T-helper 2 cell treated with Interferon-gamma antibody and Interleukin-4, amounts not matched to agents 5 μg/mL and 100 μg/mL, for 36 hours (primary cell): ENCODE measurements at regions not wholly inside any gene's neighbourhood (a gene's known extent, or its start where the extent isn't known, plus 50 kb on each side); places are given as distances from the start of the nearest gene placed in this dataset.
"Not testable (repeated sequence)": the region's sequence is repeated elsewhere in the genome, so short reads cannot be mapped to it uniquely, and the experiment has no call there.

Source experiments
- DNase-seq: peaks from one replicate; pipeline ENCODE4 v3.0.0; 2021; ENCODE audit warnings: low spot score
- H3K27ac Mint-ChIP-seq: one replicate; pipeline ENCODE4 v1.8.0; 2021; ENCODE audit warnings: mild to moderate bottlenecking, mixed read lengths
- H3K27me3 Mint-ChIP-seq: one replicate; pipeline ENCODE4 v1.8.0; 2021; ENCODE audit warnings: low read depth, mixed read lengths
- H3K36me3 Mint-ChIP-seq: one replicate; pipeline ENCODE4 v1.8.0; 2021; ENCODE audit warnings: low read depth, mixed read lengths
- H3K4me1 Mint-ChIP-seq: one replicate; pipeline ENCODE4 v1.8.0; 2021; ENCODE audit warnings: low read depth, mixed read lengths
- H3K4me3 Mint-ChIP-seq: one replicate; pipeline ENCODE4 v1.8.0; 2022; ENCODE audit warnings: mild to moderate bottlenecking, moderate library complexity, mixed read lengths
- H3K9me3 Mint-ChIP-seq: one replicate; pipeline ENCODE4 v1.8.0; 2021; ENCODE audit warnings: mixed read lengths

DNA sequence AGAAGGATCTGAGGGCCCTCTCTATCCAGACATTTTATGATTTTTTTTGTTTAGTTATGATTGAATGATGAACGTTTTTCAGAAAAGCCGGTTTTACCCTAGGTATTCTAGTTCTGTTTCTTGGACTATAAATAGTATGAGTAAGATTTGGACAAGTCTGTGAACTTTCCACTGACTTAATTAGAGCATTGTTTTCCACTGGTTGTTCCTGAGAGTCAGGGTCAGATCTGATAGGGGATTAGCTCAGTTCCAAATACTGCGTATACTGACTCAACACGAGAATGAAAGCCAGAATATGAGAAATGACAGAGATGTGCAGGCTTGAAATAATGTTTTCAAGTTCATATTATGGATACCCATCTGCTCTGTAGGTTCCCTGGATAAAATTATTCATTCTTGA is 361.6 kb downstream of the AEBP2 start:
- H3K27me3 Mint-ChIP-seq = no peaks in the 10 kb centered on the region
- DNase-seq = peak; percentile 41
- no peak overlapping the region for H3K4me3 Mint-ChIP-seq
- H3K4me1 Mint-ChIP-seq = peaks cover 14% of the 10 kb centered on the region
- H3K9me3 Mint-ChIP-seq = peaks cover 4% of the 10 kb centered on the region
- H3K27ac Mint-ChIP-seq = no peak overlapping the region
- no peaks in the 10 kb centered on the region for H3K36me3 Mint-ChIP-seq

DNA sequence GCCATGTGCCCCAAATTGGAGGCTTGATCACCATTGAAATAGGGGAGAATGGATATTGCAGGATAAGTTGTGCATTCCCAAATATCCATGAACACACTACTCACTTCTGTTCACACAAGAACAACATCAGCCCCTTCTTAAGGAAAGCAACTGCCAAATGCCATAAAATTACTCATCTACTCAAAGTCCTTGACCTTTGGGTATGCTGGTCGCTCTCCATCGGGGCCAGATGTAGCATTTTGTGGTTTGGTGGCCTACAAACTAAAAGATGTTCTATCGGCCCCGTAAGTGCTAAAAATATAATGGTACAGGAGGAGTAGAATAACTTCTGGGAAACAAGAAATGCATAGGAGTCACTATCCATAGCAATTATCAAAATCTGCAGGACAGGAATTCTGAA is 362.6 kb downstream of the AEBP2 start:
- H3K27me3 Mint-ChIP-seq = no peaks in the 10 kb centered on the region
- peaks cover 14% of the 10 kb centered on the region for H3K4me1 Mint-ChIP-seq

GRCh38 chr12:19802915-19803314 is 363.6 kb downstream of the AEBP2 start:
- Mint-ChIP-seq H3K36me3 (no peaks in the 10 kb centered on the region), H3K27ac (no peak overlapping the region), H3K4me1 (peaks cover 14% of the 10 kb centered on the region), H3K27me3 (no peaks in the 10 kb centered on the region), H3K4me3 (no peak overlapping the region), H3K9me3 (peaks cover 6% of the 10 kb centered on the region)
- DNase-seq = no peak

More for the DNA sequence above, 362.6 kb downstream of the AEBP2 start:
- Mint-ChIP-seq H3K4me3 (no peak overlapping the region), H3K27ac (no peak overlapping the region), H3K36me3 (no peaks in the 10 kb centered on the region), H3K9me3 (peaks cover 7% of the 10 kb centered on the region)
- DNase-seq = no peak

GRCh38 chr12:19804737-19805136 is 365.4 kb downstream of the AEBP2 start:
- peaks cover 17% of the 10 kb centered on the region for H3K9me3 Mint-ChIP-seq
- H3K4me1 Mint-ChIP-seq = peaks cover 14% of the 10 kb centered on the region
- no peaks in the 10 kb centered on the region for H3K36me3 Mint-ChIP-seq

GRCh38 chr12:19808371-19808770 is 369.1 kb downstream of the AEBP2 start:
- no peak overlapping the region for H3K4me3 Mint-ChIP-seq
- peaks cover 22% of the 10 kb centered on the region for H3K9me3 Mint-ChIP-seq
- no peaks in the 10 kb centered on the region for H3K27me3 Mint-ChIP-seq

More at GRCh38 chr12:19804737-19805136, 365.4 kb downstream of the AEBP2 start:
- H3K27me3 Mint-ChIP-seq = no peaks in the 10 kb centered on the region
- no peak for DNase-seq
- H3K4me3 Mint-ChIP-seq = no peak overlapping the region
- H3K27ac Mint-ChIP-seq = no peak overlapping the region

GRCh38 chr12:19810213-19810612 is 370.9 kb downstream of the AEBP2 start:
- Mint-ChIP-seq H3K27me3 (no peaks in the 10 kb centered on the region), H3K4me3 (no peak overlapping the region), H3K9me3 (peaks cover 28% of the 10 kb centered on the region), H3K36me3 (no peaks in the 10 kb centered on the region), H3K4me1 (no peaks in the 10 kb centered on the region), H3K27ac (no peak overlapping the region)
- DNase-seq = no peak

More at GRCh38 chr12:19808371-19808770, 369.1 kb downstream of the AEBP2 start:
- no peaks in the 10 kb centered on the region for H3K36me3 Mint-ChIP-seq
- no peak for DNase-seq
- H3K27ac Mint-ChIP-seq = no peak overlapping the region
- no peaks in the 10 kb centered on the region for H3K4me1 Mint-ChIP-seq

DNA sequence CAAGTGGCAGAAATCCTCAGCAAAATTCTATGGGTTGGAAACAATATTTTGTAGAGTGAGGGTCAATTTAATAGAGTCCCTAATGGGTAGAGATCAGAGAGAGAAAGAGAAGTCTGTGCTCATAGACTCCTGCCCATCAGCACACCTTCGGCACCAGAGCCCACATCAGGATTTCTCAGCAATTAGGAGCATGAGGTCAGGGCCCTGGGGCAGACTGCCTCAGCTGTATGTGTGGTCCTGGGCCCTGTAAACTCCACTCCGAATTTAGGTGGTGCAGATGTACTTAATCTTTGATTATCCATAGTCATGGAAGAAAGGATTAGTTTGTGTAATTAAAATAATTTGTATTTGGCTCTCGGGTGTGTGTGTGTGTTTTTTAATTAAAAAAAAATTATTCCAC is 372.6 kb downstream of the AEBP2 start:
- no peak overlapping the region for H3K4me3 Mint-ChIP-seq

GRCh38 chr12:19819231-19819630 is 379.9 kb downstream of the AEBP2 start:
- H3K4me3 Mint-ChIP-seq = no peak overlapping the region
- H3K4me1 Mint-ChIP-seq = no peaks in the 10 kb centered on the region
- no peaks in the 10 kb centered on the region for H3K36me3 Mint-ChIP-seq
- DNase-seq = no peak
- no peaks in the 10 kb centered on the region for H3K27me3 Mint-ChIP-seq
- no peak overlapping the region for H3K27ac Mint-ChIP-seq
- H3K9me3 Mint-ChIP-seq = peaks cover 28% of the 10 kb centered on the region

More for the DNA sequence above, 372.6 kb downstream of the AEBP2 start:
- no peak overlapping the region for H3K27ac Mint-ChIP-seq
- H3K36me3 Mint-ChIP-seq = no peaks in the 10 kb centered on the region
- H3K27me3 Mint-ChIP-seq = no peaks in the 10 kb centered on the region
- H3K9me3 Mint-ChIP-seq = peaks cover 29% of the 10 kb centered on the region
- H3K4me1 Mint-ChIP-seq = no peaks in the 10 kb centered on the region
- no peak for DNase-seq

DNA sequence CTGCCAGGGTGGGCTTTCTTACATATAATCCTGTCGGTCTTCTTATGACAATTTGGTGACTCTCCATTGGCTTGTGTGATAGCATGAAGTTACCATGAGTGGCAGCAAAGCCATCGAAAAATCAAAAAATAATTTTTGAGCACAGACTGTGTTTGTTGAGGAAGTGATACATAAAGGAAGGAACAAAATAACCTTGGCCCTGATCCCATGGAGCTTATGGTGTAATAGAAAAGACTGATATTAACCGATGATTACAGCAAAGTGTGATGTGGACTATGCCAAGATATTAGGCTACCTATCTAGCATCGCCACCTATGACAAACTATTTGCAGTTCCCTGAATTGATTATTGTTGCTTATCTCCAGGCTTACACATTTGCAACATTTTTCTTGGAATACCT is 383.2 kb downstream of the AEBP2 start:
- H3K4me1 Mint-ChIP-seq = no peaks in the 10 kb centered on the region
- DNase-seq = no peak
- peaks cover 1% of the 10 kb centered on the region for H3K36me3 Mint-ChIP-seq
- no peaks in the 10 kb centered on the region for H3K27me3 Mint-ChIP-seq
- H3K27ac Mint-ChIP-seq = no peak overlapping the region
- H3K4me3 Mint-ChIP-seq = no peak overlapping the region
- peaks cover 51% of the 10 kb centered on the region for H3K9me3 Mint-ChIP-seq

GRCh38 chr12:19823326-19823725 is 384.0 kb downstream of the AEBP2 start:
- H3K27me3 Mint-ChIP-seq, H3K27ac Mint-ChIP-seq, H3K4me1 Mint-ChIP-seq, H3K36me3 Mint-ChIP-seq, H3K4me3 Mint-ChIP-seq, DNase-seq: not testable (repeated sequence)
- H3K9me3 Mint-ChIP-seq = peaks cover 48% of the 10 kb centered on the region

DNA sequence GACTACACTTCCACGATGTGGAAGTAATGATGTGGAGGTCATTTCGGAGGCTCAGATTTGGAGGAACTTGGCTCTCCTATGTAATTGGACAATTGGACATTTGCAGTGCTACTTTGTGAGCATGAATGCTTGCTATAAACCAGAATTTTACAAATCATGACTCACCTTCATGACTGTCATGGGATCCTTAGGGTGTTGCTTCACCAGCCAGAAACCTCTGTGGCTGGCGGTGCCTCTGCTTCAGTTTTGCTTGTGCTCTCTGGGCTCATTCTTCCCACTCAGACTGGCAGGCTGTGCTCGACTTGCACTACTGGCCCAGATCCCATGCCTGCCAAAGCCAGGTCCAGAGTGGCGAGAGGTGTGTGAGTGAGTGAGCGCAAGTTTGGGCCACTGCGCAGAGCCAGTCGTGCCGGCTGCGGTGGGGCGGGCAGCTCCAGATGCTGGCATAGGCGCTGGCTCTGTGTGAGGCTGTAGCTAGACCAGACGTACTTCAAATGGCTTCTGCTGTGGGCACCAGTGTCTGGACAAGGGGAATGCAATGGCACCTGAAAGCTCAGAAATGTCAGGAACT is 387.8 kb downstream of the AEBP2 start:
- H3K27ac Mint-ChIP-seq = no peak overlapping the region
- no peak for DNase-seq
- peaks cover 1% of the 10 kb centered on the region for H3K36me3 Mint-ChIP-seq
- no peaks in the 10 kb centered on the region for H3K27me3 Mint-ChIP-seq
- H3K4me1 Mint-ChIP-seq = peaks cover 12% of the 10 kb centered on the region
- H3K4me3 Mint-ChIP-seq = no peak overlapping the region
- peaks cover 45% of the 10 kb centered on the region for H3K9me3 Mint-ChIP-seq

GRCh38 chr12:19829100-19829853 is 390.0 kb downstream of the AEBP2 start:
- peaks cover 16% of the 10 kb centered on the region for H3K4me1 Mint-ChIP-seq
- peak overlapping the region; percentile 47 for H3K27ac Mint-ChIP-seq
- H3K4me3 Mint-ChIP-seq = no peak overlapping the region
- H3K27me3 Mint-ChIP-seq = no peaks in the 10 kb centered on the region
- no peak for DNase-seq
- peaks cover 29% of the 10 kb centered on the region for H3K9me3 Mint-ChIP-seq
- peaks cover 1% of the 10 kb centered on the region for H3K36me3 Mint-ChIP-seq

DNA sequence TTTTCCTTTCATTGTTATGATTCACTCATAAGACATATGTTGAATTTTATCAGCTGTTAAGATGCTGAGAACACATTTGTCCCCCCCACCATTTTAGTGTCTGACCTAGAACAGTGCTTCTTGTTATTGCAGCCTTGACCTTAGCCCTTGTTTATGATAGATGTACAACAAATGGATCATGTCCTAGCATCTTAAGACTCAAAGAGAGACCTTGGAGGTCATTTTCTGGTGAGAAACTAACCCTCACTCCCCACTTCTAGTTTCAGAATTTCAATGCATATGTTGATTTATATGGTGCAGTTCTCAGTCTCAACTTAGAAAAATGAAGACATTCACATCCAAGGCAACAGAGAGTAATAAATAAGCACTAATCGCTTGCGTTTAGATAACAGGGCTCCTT is 391.2 kb downstream of the AEBP2 start:
- peaks cover 1% of the 10 kb centered on the region for H3K36me3 Mint-ChIP-seq
- H3K27ac Mint-ChIP-seq = peak overlapping the region; percentile 23
- DNase-seq = no peak
- H3K4me3 Mint-ChIP-seq = no peak overlapping the region
- peaks cover 22% of the 10 kb centered on the region for H3K4me1 Mint-ChIP-seq
- peaks cover 18% of the 10 kb centered on the region for H3K9me3 Mint-ChIP-seq
- no peaks in the 10 kb centered on the region for H3K27me3 Mint-ChIP-seq

DNA sequence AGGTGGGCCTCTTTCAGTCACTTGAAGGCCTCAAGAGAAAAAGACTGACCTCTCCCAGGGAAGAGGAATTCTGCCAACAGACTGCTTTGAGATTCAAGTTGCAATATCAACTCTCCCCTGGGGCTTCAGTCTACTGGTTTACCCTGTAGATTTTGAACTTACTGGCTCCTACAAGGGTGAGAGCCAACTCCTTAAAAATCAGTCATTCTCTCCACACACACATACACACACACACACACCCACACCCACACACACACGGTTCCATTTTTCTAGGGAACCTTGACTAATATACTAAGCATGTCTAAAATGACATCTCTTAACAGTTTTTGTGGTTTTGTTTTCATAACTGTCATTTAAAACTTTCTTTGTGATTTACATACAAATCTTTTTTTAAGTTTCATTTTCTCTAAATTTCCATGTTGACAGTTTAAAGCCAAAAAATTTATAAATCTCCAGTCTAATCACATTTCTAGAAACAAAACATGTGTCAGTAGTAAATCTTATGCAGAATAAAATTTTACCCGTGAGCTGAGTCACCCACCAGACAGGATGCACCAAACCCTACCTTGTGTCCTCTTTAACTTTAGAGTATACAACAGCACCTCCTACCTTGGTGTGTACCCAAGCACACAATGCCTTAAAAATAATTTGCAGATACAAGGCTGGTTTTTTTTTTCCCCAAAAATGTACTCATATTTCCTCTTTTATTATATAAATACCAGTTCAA is 394.6 kb downstream of the AEBP2 start:
- Mint-ChIP-seq H3K36me3 (no peaks in the 10 kb centered on the region), H3K4me3 (no peak overlapping the region), H3K9me3 (peaks cover 6% of the 10 kb centered on the region), H3K27me3 (no peaks in the 10 kb centered on the region), H3K27ac (peak overlapping the region; percentile 76), H3K4me1 (peaks cover 20% of the 10 kb centered on the region)
- DNase-seq = peak; percentile 49
